Sigmoid colon (tissue), 4 donors: ENCODE measurements at regions not wholly inside any gene's neighbourhood (a gene's known extent, or its start where the extent isn't known, plus 50 kb on each side); places are given as distances from the start of the nearest gene placed in this dataset.

Experiments
- CTCF ChIP-seq, 4 experiments: fragments of 450-650 bp in 3 of 4; fragments of 200-600 bp in 1 of 4; IDR thresholded peaks; one replicate each; pipeline ENCODE4 v1.5.1; 2016 to 2019; ENCODE audit warnings: antibody characterized with exemption in 4 of 4, mild to moderate bottlenecking in 3 of 4, moderate library complexity in 2 of 4
- EP300 ChIP-seq, 4 donors: sonication (generic); formaldehyde crosslinking; IDR thresholded peaks; one replicate each; pipeline ENCODE4 v1.6.1; 2017; ENCODE audit warnings: antibody characterized with exemption in 4 of 4
- POLR2A ChIP-seq, 2 donors: fragments of 450-650 bp; IDR thresholded peaks; one replicate each; pipeline ENCODE4 v1.6.1; 2016; ENCODE audit warnings: antibody characterized with exemption in 2 of 2, mild to moderate bottlenecking in 2 of 2, moderate library complexity in 2 of 2
- POLR2AphosphoS5 ChIP-seq, 4 donors: sonication (generic); formaldehyde crosslinking; IDR thresholded peaks; one replicate each; pipeline ENCODE4 v1.6.1; 2017; ENCODE audit warnings: antibody characterized with exemption in 4 of 4

GRCh38 chr2:71858071-71858470, 289.6 kb downstream of the CYP26B1 start:
- TF ChIP-seq CTCF (IDR thresholded peaks at IDR 0.05), result no peak
- TF ChIP-seq POLR2AphosphoS5 (IDR thresholded peaks at IDR 0.05), result no peak
- no peak for TF ChIP-seq POLR2A (IDR thresholded peaks at IDR 0.05)
- TF ChIP-seq EP300 (IDR thresholded peaks at IDR 0.05), result no peak
